ENCODE measurements at regions not wholly inside any gene's neighbourhood (a gene's known extent, or its start where the extent isn't known, plus 50 kb on each side); places are given as distances from the start of the nearest gene placed in this dataset.
"Not testable (repeated sequence)": the region's sequence is repeated elsewhere in the genome, so short reads cannot be mapped to it uniquely, and the experiment has no call there.

DNA sequence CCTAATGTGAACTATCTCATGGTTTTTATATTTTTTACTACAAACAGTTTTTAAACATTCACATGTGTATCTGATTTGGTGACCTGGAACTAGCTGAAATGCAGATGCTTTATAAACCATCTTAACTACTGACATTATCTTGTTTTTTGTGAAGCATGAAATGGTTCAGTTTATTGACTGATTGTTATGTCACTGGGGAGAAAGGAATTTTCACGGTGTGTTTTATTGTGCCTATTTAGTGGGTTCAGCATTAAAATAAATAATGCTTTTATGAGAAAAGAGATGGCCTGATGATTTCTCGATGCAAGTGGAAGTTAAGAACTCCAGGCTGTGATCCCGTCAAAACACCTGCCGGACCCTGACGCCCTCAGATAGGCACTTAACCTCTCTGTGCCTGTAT is 79.9 kb upstream of the KIF26B start:
- Histone ChIP-seq H3K9me3 (no peaks in the 10 kb centered on the region), H3K27ac (no peak overlapping the region), H3K4me3 (no peak overlapping the region), H3K4me1 (ENCODE audit: control insufficient read depth in 1 of 2, low read depth in 2 of 2) (no peaks in the 10 kb centered on the region), H3K27me3 (replicated peaks; ENCODE audit: insufficient read depth) (no peaks in the 10 kb centered on the region), H3K36me3 (no peaks in the 10 kb centered on the region)
- TF ChIP-seq, protein P1, sequence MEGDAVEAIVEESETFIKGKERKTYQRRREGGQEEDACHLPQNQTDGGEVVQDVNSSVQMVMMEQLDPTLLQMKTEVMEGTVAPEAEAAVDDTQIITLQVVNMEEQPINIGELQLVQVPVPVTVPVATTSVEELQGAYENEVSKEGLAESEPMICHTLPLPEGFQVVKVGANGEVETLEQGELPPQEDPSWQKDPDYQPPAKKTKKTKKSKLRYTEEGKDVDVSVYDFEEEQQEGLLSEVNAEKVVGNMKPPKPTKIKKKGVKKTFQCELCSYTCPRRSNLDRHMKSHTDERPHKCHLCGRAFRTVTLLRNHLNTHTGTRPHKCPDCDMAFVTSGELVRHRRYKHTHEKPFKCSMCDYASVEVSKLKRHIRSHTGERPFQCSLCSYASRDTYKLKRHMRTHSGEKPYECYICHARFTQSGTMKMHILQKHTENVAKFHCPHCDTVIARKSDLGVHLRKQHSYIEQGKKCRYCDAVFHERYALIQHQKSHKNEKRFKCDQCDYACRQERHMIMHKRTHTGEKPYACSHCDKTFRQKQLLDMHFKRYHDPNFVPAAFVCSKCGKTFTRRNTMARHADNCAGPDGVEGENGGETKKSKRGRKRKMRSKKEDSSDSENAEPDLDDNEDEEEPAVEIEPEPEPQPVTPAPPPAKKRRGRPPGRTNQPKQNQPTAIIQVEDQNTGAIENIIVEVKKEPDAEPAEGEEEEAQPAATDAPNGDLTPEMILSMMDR (IDR thresholded peaks at IDR 0.05): no peak
- ATAC-seq (ENCODE audit: insufficient number of reproducible peaks, low FRiP score, low read depth) (no peak), DNase-seq (ENCODE audit: low spot score) (no peak)

DNA sequence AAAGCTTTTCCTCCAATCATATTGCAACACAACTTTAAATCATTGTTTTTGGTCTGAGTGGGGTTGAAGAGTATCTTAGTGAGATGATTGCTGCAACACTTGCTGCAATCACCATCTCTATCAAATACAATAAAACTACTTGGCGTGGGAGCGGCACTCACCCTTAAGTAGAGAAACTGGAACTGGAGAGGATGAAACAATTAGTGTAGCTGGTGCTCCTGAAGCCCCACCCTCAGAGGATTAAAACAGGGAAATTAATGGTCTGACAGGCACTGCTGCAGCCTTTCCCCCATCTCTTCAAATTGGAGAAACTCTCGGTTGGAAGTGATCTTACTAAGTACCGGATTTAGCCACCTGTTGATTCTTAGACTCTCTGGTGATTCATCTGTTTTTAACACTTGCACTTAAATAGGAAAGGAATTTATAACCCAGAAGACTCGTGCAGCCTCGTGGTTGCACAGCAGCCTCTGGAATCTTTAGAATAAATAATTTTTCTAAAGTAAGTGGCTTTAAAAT is 80.5 kb upstream of the KIF26B start:
- ATAC-seq (ENCODE audit: insufficient number of reproducible peaks, low FRiP score, low read depth) (no peak), DNase-seq (ENCODE audit: low spot score) (no peak)
- Histone ChIP-seq H3K9me3 (no peaks in the 10 kb centered on the region), H3K27ac (no peak overlapping the region), H3K27me3 (replicated peaks; ENCODE audit: insufficient read depth) (no peaks in the 10 kb centered on the region), H3K36me3 (no peaks in the 10 kb centered on the region), H3K4me1 (ENCODE audit: control insufficient read depth in 1 of 2, low read depth in 2 of 2) (no peaks in the 10 kb centered on the region), H3K4me3 (no peak overlapping the region)
- TF ChIP-seq, protein P1 (IDR thresholded peaks at IDR 0.05): no peak

DNA sequence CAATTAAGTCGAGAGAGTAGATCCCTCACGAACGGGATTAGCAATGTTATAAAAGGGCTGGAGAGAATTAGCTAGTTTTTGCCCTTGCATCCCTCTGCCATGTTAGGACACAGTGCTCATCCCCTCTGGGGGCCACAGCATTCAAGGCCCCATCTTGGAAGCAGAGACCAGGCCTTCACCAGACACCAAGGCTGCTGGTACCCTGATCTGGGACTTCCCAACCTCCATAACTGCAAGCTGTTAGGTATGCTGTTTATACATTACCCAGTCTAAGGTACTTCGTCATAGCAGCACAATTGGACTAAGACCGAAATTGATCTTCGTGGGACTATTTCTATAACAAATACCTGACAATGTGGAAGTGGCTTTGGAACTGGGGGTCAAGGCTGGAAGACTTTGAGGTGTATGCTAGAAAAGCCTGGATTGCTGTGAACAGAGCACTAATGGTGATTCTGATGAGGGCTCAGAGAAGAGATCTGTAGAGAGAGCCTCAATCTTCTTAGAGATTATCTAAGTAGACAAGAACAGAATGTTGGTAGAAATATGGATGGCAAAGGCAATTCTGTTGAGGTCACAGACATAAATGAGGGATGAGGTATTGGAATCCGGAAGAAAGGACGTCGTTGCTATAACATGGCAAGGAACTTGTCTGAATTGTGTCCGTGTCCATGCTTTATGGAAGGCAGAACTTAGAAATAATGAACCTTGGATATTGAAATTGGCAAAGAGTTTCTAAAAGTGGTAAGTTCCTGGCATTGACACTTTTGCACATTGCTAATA is 83.8 kb upstream of the KIF26B start:
- no peak for ATAC-seq (ENCODE audit: insufficient number of reproducible peaks, low FRiP score, low read depth)
- H3K27ac ChIP-seq: no peak overlapping the region
- TF ChIP-seq, protein P1 (IDR thresholded peaks at IDR 0.05): no peak

DNA sequence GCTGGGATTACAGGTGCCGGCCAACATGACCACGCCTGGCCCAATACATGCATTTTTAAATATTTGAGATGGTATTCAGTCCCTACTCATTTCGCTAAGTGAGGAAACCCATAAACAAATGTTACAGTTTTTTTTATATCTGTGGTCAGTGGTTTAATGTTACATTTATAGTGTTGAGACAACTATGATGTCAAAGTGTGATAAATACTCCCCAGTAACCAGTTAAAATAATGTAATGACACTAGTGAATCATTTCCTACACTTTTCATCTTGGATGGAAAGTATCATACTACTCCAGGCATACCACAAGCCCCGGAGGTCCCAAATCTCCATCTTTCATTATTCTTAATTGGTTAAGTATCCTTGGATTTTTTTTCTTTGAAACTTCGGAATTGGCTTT is 87.5 kb upstream of the KIF26B start:
- Histone ChIP-seq H3K27me3 (replicated peaks; ENCODE audit: insufficient read depth) (no peaks in the 10 kb centered on the region), H3K27ac (no peak overlapping the region), H3K9me3 (no peaks in the 10 kb centered on the region), H3K4me3 (no peak overlapping the region), H3K36me3 (no peaks in the 10 kb centered on the region), H3K4me1 (ENCODE audit: control insufficient read depth in 1 of 2, low read depth in 2 of 2) (no peaks in the 10 kb centered on the region)
- ATAC-seq (ENCODE audit: insufficient number of reproducible peaks, low FRiP score, low read depth) (no peak), DNase-seq (ENCODE audit: low spot score) (no peak)
- TF ChIP-seq, protein P1 (IDR thresholded peaks at IDR 0.05): no peak

More for the DNA sequence above, 83.8 kb upstream of the KIF26B start:
- no peak for DNase-seq (ENCODE audit: low spot score)
- Histone ChIP-seq H3K4me3 (no peak overlapping the region), H3K36me3 (no peaks in the 10 kb centered on the region), H3K27me3 (replicated peaks; ENCODE audit: insufficient read depth) (no peaks in the 10 kb centered on the region), H3K4me1 (ENCODE audit: control insufficient read depth in 1 of 2, low read depth in 2 of 2) (no peaks in the 10 kb centered on the region), H3K9me3 (no peaks in the 10 kb centered on the region)

DNA sequence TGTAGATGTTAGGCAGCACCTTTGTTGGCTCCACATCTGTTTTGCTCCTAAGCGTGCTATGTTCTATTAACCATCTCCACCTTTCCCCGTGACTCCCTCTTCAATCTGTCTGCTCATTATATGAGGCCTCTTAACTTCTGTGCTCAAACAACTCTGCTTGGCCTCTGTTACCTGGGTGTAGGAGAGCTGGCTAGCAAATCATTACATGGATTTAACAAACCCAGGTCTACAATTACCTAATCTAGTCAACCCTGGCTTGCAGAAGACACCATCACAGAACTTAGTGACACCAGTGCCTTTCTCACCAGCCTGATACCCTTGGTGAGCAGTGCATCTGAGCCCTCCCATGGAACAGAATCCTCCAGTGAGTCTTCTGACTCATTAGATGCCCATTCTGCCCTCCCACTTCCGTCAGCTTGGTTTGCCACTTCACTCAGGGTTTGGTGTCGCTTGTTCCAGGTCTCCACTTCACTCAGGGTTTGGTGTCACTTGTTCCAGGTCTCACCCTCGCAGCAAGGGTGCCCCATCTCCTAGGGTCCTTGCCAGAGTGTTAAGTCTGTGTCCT is 92.0 kb upstream of the KIF26B start:
- H3K36me3 ChIP-seq: no peaks in the 10 kb centered on the region
- ATAC-seq (ENCODE audit: insufficient number of reproducible peaks, low FRiP score, low read depth): no peak
- no peaks in the 10 kb centered on the region for H3K4me1 ChIP-seq (ENCODE audit: control insufficient read depth in 1 of 2, low read depth in 2 of 2)
- no peaks in the 10 kb centered on the region for H3K27me3 ChIP-seq (replicated peaks; ENCODE audit: insufficient read depth)
- H3K9me3 ChIP-seq: no peaks in the 10 kb centered on the region
- no peak for DNase-seq (ENCODE audit: low spot score)
- H3K4me3 ChIP-seq: no peak overlapping the region
- H3K27ac ChIP-seq: no peak overlapping the region
- TF ChIP-seq, protein P1 (IDR thresholded peaks at IDR 0.05): no peak

DNA sequence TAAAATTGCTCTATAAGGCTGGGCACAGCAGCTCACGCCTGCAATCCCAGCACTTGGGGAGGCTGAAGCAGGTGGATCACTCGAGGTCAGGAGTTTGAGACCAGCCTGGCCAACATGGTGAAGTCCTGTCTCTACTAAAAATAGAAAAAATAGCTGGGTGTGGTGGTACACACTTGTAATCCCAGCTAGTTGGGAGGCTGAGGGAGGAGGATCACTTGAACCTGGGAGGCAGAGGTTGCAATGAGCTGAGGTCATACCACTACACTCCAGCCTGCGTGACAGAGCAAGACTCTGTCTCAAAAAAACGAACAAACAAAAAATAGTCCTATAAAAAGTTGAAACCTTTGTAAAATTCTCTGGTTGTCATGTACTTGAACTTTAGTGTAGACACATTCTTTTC is 93.0 kb upstream of the KIF26B start:
- H3K27me3 ChIP-seq (replicated peaks; ENCODE audit: insufficient read depth); H3K27ac ChIP-seq; ATAC-seq (ENCODE audit: insufficient number of reproducible peaks, low FRiP score, low read depth); DNase-seq (ENCODE audit: low spot score); H3K4me1 ChIP-seq (ENCODE audit: control insufficient read depth in 1 of 2, low read depth in 2 of 2); H3K36me3 ChIP-seq; H3K4me3 ChIP-seq; H3K9me3 ChIP-seq: not testable (repeated sequence)

All from thoracic aorta (tissue), 2 donors.